Testis (tissue), 2 donors: ENCODE measurements at regions not wholly inside any gene's neighbourhood (a gene's known extent, or its start where the extent isn't known, plus 50 kb on each side); places are given as distances from the start of the nearest gene placed in this dataset.

ENCODE experiments used
- DNase-seq: peaks from one replicate; pipeline ENCODE4 v3.0.0-alpha.2; 2019
- H3K27ac ChIP-seq, 2 donors: fragments of 200-600 bp; sonication (generic); one replicate each; pipeline ENCODE4 v1.5.1; 2019
- H3K27me3 ChIP-seq: fragments of 200-600 bp; sonication (generic); one replicate; pipeline ENCODE4 v1.5.1; 2019
- H3K36me3 ChIP-seq: fragments of 200-600 bp; sonication (generic); one replicate; pipeline ENCODE4 v1.5.1; 2017; ENCODE audit warnings: low read depth; ENCODE audit errors: missing control alignments
- H3K4me1 ChIP-seq: fragments of 200-600 bp; sonication (generic); one replicate; pipeline ENCODE4 v1.5.1; 2019
- H3K4me3 ChIP-seq, 2 donors: fragments of 200-600 bp; sonication (generic); one replicate each; pipeline ENCODE4 v1.5.1; 2017 to 2019
- H3K9me3 ChIP-seq: fragments of 200-600 bp; sonication (generic); one replicate; pipeline ENCODE4 v1.5.1; 2017
- CTCF ChIP-seq, 3 experiments: fragments of 450-650 bp in 2 of 3; fragments of 200-600 bp in 1 of 3; sonication (generic) in 1 of 3; IDR thresholded peaks; one replicate each; pipeline ENCODE4 v1.5.1; 2016 to 2019; ENCODE audit warnings: antibody characterized with exemption in 3 of 3, mild to moderate bottlenecking in 2 of 3, moderate library complexity in 1 of 3
- POLR2A ChIP-seq: fragments of 450-650 bp; IDR thresholded peaks from one replicate; pipeline ENCODE4 v1.6.1; 2017; ENCODE audit warnings: antibody characterized with exemption, mild to moderate bottlenecking, moderate library complexity
- WGBS, 2 donors: methylation state at CpG; one replicate each; pipeline ENCODE4 v1.1.5; 2018; 5-methylcytosine and 5-hydroxymethylcytosine counted together
- intact Hi-C: fragments of 100-400 bp; cut with DNase I; formaldehyde crosslinking; loops from one replicate; pipeline ENCODE4 v1.15.1; 2023; ENCODE audit warnings: low total_unique reads

- H3K27me3 ChIP-seq = no peaks in the 10 kb centered on the region
- 74 to 76% methylated on average over 11 to 12 of the region's 12 CpGs for WGBS, 2 donors
- TF ChIP-seq POLR2A = no peak
- no peak for TF ChIP-seq CTCF (IDR thresholded peaks at IDR 0.05)
- H3K9me3 ChIP-seq = no peaks in the 10 kb centered on the region
- DNase-seq = no peak
- intact Hi-C loops = no loop called here
- H3K27ac ChIP-seq = no peak overlapping the region
- H3K36me3 ChIP-seq = no peaks in the 10 kb centered on the region
- H3K4me3 ChIP-seq = no peak overlapping the region
- no peaks in the 10 kb centered on the region for H3K4me1 ChIP-seq
Measured at GRCh38 chr16:50462793-50463507, 85.2 kb upstream of the NKD1 start.

- intact Hi-C loops = no loop called here
- Histone ChIP-seq H3K27ac (no peak overlapping the region), H3K4me1 (no peaks in the 10 kb centered on the region), H3K36me3 (no peaks in the 10 kb centered on the region), H3K9me3 (no peaks in the 10 kb centered on the region), H3K27me3 (no peaks in the 10 kb centered on the region), H3K4me3 (no peak overlapping the region)
- no peak for TF ChIP-seq CTCF (IDR thresholded peaks at IDR 0.05)
- TF ChIP-seq POLR2A = no peak
- no peak for DNase-seq
- 81 to 94% methylated on average over 4 of the region's 4 CpGs for WGBS, 2 donors
Measured at GRCh38 chr16:50461400-50461760, 86.8 kb upstream of the NKD1 start.

GRCh38 chr16:50460538-50461399, 87.4 kb upstream of the NKD1 start:
- H3K9me3 ChIP-seq = no peaks in the 10 kb centered on the region
- H3K4me1 ChIP-seq = no peaks in the 10 kb centered on the region
- H3K4me3 ChIP-seq = no peak overlapping the region
- no peaks in the 10 kb centered on the region for H3K36me3 ChIP-seq
- TF ChIP-seq CTCF (IDR thresholded peaks at IDR 0.05) (no peak), POLR2A (no peak)
- no peaks in the 10 kb centered on the region for H3K27me3 ChIP-seq
- intact Hi-C loops = no loop called here
- no peak for DNase-seq
- 80 to 88% methylated on average over 15 to 16 of the region's 16 CpGs for WGBS, 2 donors
- no peak overlapping the region for H3K27ac ChIP-seq

GRCh38 chr16:50459496-50460080, 88.6 kb upstream of the NKD1 start:
- no peak overlapping the region for H3K4me3 ChIP-seq
- no peaks in the 10 kb centered on the region for H3K9me3 ChIP-seq
- no peak for TF ChIP-seq CTCF (IDR thresholded peaks at IDR 0.05)
- no peak for TF ChIP-seq POLR2A
- H3K4me1 ChIP-seq = no peaks in the 10 kb centered on the region
- DNase-seq = no peak
- intact Hi-C loops = no loop called here
- H3K27me3 ChIP-seq = no peaks in the 10 kb centered on the region
- no peak overlapping the region for H3K27ac ChIP-seq
- 52 to 70% methylated on average over 11 to 13 of the region's 13 CpGs for WGBS, 2 donors
- no peaks in the 10 kb centered on the region for H3K36me3 ChIP-seq
